CD4-positive, alpha-beta T cell treated with Interleukin-4 for 4 hours (primary cell): ENCODE measurements at regions not wholly inside any gene's neighbourhood (a gene's known extent, or its start where the extent isn't known, plus 50 kb on each side); places are given as distances from the start of the nearest gene placed in this dataset.

Experiments used
- DNase-seq: peaks from one replicate; pipeline ENCODE4 v3.0.0-alpha.2; 2020

DNA sequence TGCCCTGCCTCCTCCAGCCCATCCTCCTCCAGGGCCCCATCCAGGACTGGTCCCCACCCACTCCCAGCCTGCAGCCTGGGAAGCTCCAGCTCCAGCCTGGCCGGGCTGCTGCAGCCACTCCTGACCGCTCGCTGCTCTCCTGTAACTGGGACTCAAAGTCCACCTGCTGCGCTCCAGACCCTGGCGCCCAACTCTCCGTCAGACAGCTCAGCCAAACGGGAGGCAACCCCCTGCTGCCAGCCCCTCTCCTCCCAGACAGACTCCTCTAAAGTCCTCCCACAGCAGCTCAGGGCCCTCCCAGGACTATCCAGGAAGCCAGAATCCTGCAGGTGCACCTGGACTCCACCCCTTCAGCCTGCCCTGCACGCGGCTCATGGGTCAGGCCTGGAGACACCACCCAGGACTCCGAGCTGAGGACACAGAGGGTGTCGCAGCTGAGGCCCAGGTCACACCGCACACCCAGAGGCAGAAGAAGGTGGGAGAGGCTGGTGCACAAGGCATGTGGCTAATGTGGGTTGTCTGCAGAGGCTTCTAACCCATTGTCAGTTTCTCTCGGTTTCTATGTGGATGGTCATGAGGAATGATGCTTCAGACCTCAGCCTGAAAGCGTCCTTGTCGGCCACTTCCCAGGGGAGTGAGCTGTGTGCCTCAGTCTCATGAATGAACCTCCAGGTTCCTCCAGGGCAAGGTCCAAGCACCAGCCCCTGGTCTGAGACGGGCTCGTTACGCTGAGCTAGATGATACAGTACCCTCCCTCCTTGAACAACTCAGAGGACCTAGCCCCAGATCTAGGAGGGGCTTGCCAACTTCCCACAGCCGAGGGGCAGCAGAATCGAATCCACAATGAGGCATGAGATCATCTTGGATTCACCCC, 1514.8 kb downstream of the TBC1D22A start:
- no peak for DNase-seq

DNA sequence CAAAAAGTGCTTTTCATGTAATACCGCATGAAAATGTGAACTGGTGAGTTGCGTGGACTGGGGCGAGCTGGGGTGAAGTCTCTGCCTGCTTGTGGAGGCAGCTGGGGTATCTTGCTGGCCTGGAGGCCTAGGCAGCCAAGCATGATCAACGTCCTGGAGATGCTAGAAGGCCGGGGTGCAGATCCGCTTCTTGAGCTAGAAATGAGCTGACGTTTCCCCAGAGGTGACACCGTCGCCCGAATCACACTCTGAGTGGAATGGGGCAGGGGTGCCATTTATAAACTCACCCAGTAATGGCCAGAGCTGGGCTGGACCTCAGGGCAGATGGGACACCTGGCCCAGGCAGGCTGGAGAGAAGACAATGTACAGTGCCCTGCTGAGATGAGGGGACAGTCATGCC, 1513.0 kb downstream of the TBC1D22A start:
- no peak for DNase-seq

DNA sequence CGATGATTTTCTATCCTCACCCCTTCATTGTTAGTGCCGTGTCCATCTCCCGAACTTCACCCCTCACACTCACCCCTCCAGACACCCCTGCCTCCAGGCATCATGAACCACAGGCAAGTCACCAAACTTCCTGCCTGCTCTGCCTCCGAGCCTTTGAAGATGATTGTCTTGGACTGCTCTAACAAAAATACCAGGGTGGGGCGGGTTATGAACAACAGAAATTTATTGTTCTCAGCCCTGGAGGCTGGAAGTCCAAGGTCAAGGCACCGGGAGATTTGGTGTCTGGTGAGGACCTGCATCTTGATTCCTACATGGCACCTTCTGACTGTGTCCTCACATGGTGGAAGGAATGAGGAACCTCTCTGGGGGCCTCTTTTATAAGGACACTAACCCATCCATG, 1508.3 kb downstream of the TBC1D22A start:
- no peak for DNase-seq

DNA sequence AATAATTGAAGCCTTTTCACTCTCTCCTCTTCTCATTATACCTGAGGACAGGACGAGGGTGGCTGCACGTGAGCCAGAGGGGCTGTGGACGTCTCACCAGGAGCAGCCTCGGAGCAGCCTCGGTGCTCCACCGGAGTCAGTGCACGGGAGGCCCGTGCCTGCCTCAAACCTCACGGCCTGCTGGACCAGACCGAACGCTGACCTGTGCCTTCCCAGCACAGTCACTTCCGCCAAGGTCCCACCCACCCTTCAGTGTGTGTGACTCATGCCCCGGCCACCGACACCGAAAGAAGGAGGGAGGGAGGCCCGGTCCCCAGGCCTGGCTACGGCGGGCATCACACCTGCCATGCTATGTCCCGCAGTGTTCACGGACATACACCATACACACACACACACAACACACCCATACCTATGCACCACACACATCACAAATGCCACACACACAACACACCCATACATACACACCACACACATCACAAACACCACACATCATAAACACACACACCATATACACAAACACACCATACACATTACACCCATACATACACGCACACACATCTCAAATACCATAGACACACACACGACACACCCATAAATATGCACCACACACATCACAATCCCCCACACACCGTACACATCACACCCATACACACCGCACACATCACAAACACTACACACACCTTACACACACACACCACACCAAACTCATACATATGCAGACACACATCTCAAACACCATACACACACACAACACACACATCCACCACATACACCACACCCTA, 1506.5 kb downstream of the TBC1D22A start:
- DNase-seq = no peak

DNA sequence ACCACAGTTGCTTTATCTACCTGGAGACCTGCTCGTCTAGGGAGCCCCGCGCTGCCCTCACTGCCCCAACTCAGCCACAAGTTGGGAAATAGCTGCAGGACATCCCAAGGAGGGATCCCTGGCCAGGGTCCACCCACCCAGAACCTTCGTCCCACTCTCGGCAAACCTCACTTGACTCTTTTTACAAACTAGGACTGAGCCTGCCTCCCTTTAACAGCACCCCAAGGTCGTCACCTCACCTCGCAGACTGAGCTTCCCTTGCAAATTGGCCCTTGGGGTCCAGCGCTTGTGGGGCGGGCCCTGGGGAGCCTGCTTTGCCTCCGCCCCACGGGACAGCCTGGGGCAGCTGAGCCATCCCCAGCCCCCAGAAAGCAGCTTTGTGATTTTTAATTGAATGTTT, 1505.8 kb downstream of the TBC1D22A start:
- DNase-seq = no peak

DNA sequence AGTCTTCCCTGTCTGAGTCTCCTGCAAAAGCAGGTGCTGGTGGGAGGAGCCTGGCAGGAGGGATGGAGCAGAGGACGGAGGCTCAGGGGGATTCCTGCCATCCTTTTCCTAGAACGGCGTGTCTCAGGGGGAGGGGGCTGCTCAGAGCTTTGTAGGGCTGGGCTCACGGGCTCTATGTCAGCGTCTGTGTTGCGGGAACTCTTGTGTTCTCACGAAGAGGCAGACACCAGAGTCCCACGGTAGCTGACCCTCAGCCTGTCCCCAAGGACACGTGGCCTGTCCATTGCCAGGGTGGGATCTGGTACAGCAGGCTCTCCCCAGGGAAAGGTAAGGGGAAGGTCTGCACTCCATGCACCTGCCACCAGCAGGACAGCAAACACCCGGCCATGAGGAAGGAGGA, 1505.2 kb downstream of the TBC1D22A start:
- DNase-seq = no peak

DNA sequence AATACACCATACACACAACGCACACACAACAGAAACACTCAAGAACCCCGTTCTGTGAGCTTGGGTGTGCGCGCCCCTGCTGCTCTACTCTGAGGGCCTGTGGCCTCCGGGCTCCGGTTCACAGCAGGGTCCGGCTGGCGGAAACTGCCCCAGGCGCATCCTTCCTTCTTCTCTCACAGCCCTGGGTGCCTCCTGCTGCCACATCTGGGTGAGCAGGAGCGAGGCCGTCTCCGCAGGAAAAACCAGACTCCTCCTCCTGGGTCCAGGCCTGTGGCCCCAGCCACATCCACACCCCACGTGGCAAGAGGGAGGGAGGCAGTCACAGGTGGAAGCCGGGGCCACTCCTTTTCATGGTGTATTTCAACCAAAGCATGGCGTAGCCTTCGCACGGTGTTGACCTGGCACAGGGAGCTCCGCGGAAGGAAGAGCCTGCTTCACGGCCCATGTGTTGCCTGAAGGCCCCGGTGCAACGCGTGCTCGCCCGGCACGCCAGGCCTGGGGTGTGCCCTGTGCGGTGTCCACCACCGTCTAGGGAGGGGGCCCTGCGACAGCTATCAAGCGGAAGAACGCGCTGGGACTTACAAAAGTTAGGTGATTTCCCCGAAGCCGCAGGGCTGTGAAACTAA, 1502.7 kb downstream of the TBC1D22A start:
- DNase-seq = no peak

DNA sequence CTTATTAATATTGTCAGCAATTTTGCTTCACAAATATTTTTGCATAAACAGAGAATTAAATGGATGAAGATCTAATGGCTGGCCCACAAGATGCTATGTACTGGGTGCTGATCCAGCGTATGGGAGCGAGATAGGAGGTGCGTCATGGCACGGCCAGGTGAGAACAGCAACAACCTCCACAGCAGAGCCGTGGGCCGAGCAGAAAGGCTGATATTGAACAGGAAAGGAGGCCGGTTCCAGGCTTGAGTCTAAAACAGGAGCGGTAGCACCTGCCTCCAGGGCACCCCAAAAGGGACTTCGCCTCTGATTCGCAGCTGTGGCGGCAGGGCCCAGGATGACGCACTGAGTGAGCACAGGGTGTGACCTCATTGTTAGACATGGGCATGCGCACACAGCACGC, 1502.1 kb downstream of the TBC1D22A start:
- DNase-seq = no peak

DNA sequence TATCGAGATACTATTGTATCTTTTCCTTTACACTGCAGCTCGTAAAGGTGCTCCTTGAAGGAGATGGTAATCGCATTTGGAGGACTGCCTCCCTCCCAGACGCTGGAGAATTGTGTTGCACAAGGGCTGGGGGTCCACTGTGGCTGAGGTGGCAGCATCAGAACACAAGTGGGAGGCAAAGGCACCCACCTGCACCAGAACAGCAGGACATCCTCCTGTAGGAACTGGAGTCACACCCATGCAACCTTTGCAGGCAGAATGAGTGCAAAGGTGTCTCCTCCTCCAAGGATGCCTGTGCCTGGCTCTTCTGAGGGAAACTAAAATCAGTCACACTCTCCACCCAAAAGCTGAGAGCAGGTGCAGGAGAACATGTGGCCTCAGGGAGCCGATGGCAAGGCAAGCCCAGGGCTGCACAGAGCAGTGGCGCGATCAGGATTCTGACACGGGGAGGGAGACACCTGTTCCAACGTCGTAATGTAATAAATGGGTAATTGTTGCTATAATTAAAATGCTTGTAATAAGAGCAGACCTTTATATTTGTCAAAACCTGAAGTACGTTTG, 1501.4 kb downstream of the TBC1D22A start:
- DNase-seq = no peak

DNA sequence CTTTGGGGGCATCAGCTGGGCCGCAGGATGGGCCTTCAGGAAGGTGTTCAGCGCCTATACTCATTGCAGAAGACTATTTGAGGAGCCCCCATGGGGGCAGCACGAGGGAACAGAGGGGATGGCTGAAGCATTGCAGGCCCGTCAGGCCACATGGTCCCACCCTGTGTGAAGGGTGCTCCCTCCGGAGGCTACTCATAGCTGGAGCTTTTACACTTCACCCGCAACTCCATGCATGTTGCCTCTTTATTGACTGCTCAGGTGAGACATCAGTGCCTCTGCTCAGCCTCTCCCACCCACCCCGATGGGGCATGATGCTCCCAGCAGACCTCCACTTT, 1500.9 kb downstream of the TBC1D22A start:
- no peak for DNase-seq

DNA sequence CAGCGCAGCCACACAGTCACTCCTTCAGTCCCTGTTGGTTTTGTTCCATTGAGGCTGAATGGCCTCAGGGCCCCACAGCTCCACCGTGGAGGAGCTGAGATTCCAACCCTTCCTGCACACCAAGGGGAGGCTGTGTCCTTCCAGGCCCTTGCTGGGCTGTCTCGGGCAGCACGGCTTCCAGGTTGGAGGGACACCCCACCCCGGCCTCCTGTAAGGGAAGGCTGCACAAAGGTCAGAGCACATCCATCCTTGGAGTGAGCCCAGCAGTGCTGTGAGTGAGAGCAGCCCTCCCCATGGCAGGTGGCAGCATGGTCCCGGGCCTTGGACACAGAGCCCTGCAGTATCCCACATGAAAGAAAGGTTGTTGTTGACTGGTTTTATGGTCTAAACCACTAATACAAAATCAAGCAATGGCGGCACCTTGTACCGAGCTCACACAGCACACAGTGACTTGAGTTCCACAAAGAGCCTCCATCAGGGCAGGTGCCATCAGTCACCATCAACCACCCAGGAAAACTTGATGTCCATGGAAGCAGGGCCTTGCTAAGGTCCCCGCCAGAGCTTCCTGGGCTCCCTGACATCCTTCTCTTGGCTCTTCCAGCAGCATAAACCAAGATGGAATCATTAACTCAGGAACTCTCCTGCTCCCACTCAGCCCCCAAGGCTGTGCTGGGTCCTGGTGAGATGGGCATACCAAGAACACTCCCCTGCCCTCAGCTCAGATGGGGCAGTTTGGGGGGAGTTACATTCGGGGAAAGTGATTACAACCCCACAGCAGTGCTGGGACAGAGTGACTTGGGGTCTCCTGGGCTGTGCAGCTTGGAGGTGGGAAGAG, 1500.4 kb downstream of the TBC1D22A start:
- no peak for DNase-seq

DNA sequence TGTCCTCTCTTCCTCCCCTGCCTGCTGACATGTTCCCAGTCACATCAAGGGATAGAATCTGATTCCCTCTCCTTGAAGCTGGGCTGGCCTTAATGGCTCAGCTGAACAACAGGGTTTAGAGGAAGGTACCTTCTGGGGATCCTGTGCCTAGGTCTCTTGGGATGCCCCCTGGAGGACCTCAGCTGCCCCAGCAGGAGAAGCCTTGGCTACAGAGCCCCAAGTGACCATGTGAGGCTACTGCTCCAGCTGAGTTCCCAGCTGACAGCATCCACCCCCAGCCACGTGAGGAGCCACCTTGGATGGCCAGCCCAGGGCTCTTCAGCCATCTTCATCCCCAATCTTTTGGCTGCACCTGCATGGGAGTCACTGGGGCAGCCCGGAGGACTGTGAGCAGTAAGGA, 1499.3 kb downstream of the TBC1D22A start:
- DNase-seq = no peak

DNA sequence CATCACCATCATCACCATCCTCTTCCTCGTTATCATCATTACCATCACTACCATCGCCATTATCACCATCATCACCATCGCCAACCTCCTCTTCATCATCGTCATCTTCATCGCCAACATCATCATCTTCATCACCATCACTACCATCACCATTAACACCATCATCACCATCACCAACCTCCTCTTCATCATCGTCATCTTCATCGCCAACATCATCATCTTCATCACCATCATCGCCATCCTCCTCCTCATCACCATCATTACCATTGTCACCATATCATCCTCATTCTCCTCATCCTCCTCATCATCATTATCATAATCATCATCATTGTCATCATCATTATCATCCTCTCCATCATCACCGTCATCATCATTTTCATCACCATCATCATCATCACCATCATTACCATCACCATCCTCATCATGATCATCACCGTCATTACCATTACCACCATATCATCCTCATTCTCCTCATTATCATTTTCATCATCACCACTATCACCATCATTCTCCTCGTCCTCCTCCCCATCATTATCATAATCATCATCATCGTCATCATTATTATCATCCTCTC, 1498.7 kb downstream of the TBC1D22A start:
- no peak for DNase-seq

DNA sequence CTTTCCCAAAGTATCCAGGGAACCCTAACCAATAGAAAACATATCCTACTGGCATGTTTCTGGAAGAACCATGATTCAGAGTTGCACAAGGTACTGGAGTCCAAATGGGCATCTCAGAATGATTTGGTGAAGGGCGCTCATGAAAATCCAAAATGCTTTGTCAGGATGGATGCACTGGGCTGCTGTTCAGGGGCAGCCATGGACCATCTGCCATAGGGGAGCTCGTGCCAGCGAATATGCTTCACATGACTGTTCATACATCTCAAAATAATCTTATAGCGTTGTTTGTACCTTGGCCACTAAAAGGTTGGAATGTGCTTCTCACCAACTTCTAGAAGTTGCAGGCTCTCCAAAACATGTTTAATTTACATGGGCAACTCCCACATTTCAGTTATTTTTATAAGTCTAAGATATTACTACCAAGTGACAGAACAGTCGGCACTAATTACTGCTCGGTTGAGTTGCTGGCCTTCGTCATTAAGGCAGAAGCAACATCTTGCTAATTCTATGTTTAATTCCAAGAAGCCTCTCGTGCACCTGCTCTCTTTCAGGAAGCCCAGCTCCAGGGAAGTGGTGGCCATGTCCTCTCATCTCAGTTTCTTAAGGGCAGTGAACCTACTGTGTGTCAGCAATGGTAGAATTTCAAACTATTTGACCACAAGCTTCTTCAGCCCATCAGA, 1497.7 kb downstream of the TBC1D22A start:
- no peak for DNase-seq

DNA sequence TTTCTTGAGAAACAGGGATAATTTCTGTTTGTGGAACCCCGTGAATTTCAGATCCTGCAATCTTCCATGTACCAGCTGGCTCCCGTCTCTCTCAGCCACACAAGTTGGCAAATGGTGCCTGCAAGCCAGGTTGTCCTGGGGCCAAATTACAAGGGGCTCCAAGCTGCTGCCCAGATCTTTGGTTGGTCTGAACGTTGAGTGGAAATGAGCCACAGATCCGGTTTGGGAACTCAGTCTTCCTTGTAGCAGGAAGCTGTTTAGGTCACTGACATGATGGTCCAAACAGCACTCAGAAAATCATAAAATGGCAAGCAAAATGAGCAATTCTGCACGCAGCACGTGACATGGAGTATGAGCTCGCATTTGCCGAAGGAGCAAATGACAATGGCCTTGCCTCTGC, 1496.4 kb downstream of the TBC1D22A start:
- no peak for DNase-seq

DNA sequence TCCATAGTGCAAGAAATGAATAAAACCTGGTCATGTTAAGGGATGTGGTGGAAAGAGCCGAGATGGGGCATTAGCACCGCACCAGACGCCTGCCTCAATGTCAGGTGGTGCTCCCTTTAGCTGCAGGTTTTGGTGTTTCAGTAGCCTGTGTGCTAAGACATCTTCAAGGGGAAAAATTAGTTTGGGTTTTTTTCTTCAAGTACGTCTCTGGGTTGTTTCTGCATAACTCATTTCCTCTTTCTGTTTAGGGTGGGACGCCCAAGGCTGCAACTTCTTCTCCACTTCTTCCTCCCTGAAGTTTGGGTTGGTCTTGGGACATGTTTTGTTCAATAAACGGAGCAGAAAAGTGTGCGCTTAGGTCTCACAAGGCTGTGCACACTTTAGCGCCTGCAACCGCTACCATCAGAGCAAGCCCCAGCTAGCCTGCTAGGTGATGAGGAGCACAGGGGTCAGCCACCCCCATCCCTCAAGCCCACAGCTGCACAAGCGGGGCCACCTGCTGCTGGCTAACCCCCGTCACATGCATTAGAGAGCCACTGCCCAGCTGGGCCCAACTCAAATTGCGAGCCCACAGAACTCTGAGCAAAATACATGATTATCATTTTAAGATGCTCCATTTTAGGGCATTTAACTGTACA, 1495.7 kb downstream of the TBC1D22A start:
- no peak for DNase-seq

DNA sequence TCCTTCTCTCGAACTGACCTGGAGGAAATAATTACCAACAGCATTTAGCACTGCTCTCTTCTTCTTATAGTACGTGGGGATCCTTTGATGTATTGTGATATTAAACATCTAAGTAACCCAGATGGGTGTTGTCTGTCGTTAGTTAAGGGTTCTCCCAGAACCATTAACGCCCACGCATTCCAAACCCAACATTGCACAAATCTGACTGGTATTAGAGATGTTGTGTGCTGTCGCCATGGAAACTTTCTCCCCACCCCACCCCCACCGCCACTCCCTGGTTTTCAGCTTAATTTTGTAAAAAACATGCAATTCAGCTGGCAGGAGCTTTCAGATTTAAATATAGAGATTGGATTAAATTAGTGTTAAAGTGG, 1495.2 kb downstream of the TBC1D22A start:
- no peak for DNase-seq

DNA sequence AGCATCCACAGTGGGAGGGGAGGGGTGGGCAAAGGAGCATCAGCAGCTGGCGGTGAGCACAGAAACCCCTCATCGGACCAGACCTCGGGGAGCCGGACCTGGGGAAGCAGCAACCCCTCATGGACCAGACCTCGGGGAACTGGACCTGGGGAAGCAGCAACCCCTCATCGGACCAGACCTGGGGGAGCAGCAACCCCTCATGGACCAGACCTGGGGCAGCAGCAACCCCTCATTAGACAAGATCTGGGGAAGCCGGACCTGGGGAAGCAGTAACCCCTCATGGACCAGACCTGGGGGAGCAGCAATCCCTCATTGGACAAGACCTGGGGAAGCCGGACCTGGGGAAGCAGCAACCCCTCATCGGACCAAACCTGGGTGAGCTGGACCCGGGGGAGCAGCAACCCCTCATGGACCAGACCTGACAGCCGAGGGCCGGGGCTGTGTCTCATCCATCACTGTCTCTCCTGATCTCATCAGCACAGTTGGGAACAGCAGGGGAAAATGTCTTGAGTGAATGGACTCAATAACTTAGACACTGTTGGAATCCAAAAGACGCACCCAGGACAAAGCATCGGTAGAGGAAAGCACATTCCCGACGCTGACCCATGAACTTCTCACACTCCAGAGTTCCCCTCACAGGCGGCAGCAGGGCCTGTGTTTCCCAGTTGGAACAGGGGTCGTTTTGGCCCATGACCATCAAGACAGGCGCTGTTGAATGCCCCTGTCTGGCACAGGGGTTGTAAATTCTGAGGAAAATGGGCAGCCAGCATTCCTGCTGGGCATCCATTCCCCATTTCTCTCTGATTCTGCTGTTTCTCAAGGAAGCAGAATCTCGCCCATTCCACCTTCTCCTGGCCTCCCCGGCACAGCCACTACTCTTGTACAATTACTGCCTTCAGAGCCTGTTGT, 1494.6 kb downstream of the TBC1D22A start:
- no peak for DNase-seq

DNA sequence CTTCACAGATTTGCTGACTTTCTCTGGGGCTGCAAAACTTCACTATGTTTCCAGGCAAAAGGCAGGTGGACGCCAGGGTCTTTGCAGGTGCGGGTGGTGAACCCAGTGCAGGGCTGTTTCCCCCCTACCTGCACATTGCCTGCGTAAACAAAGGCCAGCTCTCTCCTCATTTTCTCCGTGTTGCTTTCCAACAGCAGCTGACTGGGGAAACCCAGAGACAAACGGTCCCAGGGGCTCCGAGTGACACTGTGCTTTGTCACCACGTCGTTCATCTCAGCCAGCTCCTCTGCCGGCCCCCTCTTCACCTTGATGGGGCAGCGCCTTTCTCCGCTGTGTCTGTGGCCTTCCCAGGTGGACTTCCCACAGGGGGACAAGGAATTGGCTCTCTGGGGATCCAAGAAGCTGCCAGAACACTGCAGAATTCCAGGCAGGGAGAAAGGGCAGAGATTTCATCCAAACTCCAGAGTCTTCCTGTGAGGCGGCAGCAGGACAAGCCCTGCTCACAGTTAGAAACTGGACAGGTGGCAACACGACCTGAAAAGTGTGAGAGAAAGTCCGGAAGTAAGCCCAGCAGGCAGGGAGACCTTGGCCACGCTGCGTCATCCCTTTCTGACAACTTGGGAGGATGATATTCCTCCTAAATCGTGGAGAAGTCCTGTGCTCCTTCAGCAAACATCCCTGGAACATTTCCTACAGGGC, 1493.7 kb downstream of the TBC1D22A start:
- no peak for DNase-seq
